H1 (cell line): ENCODE measurements at regions not wholly inside any gene's neighbourhood (a gene's known extent, or its start where the extent isn't known, plus 50 kb on each side); places are given as distances from the start of the nearest gene placed in this dataset.

ENCODE experiments used
- CTCF ChIA-PET: fragments of 300-600 bp; sonication (Branson Sonifier 250); formaldehyde crosslinking; loops from one replicate; lab custom pipeline; 2021; ENCODE audit not compliant: partially characterized antibody; lab: Charles Lee
- POLR2A ChIA-PET: fragments of 300-600 bp; sonication (Branson Sonifier 250); formaldehyde crosslinking; loops from one replicate; lab custom pipeline; 2021; ENCODE audit warnings: inconsistent platforms; ENCODE audit not compliant: partially characterized antibody; lab: Charles Lee
- DNase-seq, 2 experiments: peaks; one replicate each; pipeline versions ENCODE4 v3.0.0 to v3.0.0-alpha.2; 2010 to 2022; ENCODE audit warnings: low spot score in 2 of 2, low read depth in 1 of 2, mixed read lengths in 1 of 2
- FAIRE-seq: peaks from 2 replicates; lab custom pipeline; 2011; peaks lifted over from hg19 to GRCh38; lab: Jason Lieb, UNC
- H2AFZ ChIP-seq: 2 replicates; pipeline ENCODE4 v1.8.1; 2012; ENCODE audit warnings: low read length, inconsistent platforms
- H2AK5ac ChIP-seq: 2 replicates; pipeline ENCODE4 v1.6.1; 2013; ENCODE audit warnings: low read depth, low read length
- H2BK120ac ChIP-seq: replicated peaks from 2 replicates; pipeline ENCODE3; 2013; ENCODE audit warnings: low read depth, low read length, inconsistent platforms
- H2BK12ac ChIP-seq: 2 replicates; pipeline ENCODE4 v1.6.1; 2013; ENCODE audit warnings: low read depth, low read length
- H2BK15ac ChIP-seq: 2 replicates; pipeline ENCODE4 v1.6.1; 2013; ENCODE audit warnings: low read length
- H2BK20ac ChIP-seq: 2 replicates; pipeline ENCODE4 v1.6.1; 2013; ENCODE audit warnings: low read length
- H2BK5ac ChIP-seq: 2 replicates; pipeline ENCODE4 v1.6.1; 2013; ENCODE audit warnings: low read depth, low read length
- H3K14ac ChIP-seq: 2 replicates; pipeline ENCODE4 v1.6.1; 2013; ENCODE audit warnings: inconsistent platforms; ENCODE audit not compliant: insufficient read length
- H3K18ac ChIP-seq: 2 replicates; pipeline ENCODE4 v1.6.1; 2013; ENCODE audit warnings: low read length; ENCODE audit errors: extremely low read depth
- H3K23ac ChIP-seq: 2 replicates; pipeline ENCODE4 v1.6.1; 2013; ENCODE audit warnings: inconsistent platforms; ENCODE audit not compliant: insufficient read length
- H3K23me2 ChIP-seq: 2 replicates; pipeline ENCODE4 v1.6.1; 2013; ENCODE audit warnings: low read depth, low read length
- H3K27ac ChIP-seq: 2 replicates; pipeline ENCODE4 v1.6.1; 2011; ENCODE audit warnings: low read depth, low read length, inconsistent platforms
- H3K27me3 ChIP-seq, 4 experiments: replicated peaks in 1 of 4; 1 replicate in 1 of 4; 2 replicates in 3 of 4; pipeline versions ENCODE4 v1.6.1 to v1.8.1; 2011 to 2013; ENCODE audit warnings: low read length in 3 of 4, mild to moderate bottlenecking in 3 of 4, inconsistent platforms in 2 of 4, mixed read lengths in 2 of 4, moderate library complexity in 1 of 4; ENCODE audit not compliant: control insufficient read depth in 3 of 4, insufficient read depth in 3 of 4; ENCODE audit errors: extremely low read depth in 1 of 4
- H3K36me3 ChIP-seq, 4 experiments: 2 replicates each; pipeline versions ENCODE4 v1.6.1 to v1.8.1; 2011 to 2013; ENCODE audit warnings: mild to moderate bottlenecking in 4 of 4, low read length in 3 of 4, moderate library complexity in 2 of 4, control low read depth in 1 of 4, inconsistent platforms in 1 of 4; ENCODE audit not compliant: insufficient read depth in 4 of 4, control insufficient read depth in 2 of 4
- H3K4ac ChIP-seq: replicated peaks from 2 replicates; pipeline ENCODE3; 2013; ENCODE audit warnings: low read length, low read depth, mixed read lengths, inconsistent platforms; ENCODE audit not compliant: insufficient read length
- H3K4me1 ChIP-seq, 4 experiments: replicated peaks in 1 of 4; 1 replicate in 1 of 4; 2 replicates in 3 of 4; pipeline versions ENCODE4 v1.6.1 to v1.8.1; 2011 to 2013; ENCODE audit warnings: low read length in 3 of 4, inconsistent platforms in 2 of 4, mixed read lengths in 1 of 4; ENCODE audit not compliant: insufficient read depth in 4 of 4, control insufficient read depth in 3 of 4
- H3K4me2 ChIP-seq, 2 experiments: 2 replicates each; pipeline versions ENCODE4 v1.6.1 to v1.8.1; 2011 to 2013; ENCODE audit warnings: low read depth in 2 of 2, low read length in 2 of 2, control low read depth in 1 of 2, inconsistent platforms in 1 of 2, mild to moderate bottlenecking in 1 of 2; ENCODE audit not compliant: insufficient read depth in 1 of 2
- H3K4me3 ChIP-seq, 4 experiments: fragments of 200-600, 300-600 bp in 1 of 4; sonication (generic), shearing (Covaris generic), sonication (Bioruptor Twin) in 1 of 4; 2 replicates each; pipeline versions ENCODE4 v1.5.1 to v1.8.1; 2011 to 2016; ENCODE audit warnings: low read length in 4 of 4, low read depth in 3 of 4, control low read depth in 2 of 4, inconsistent platforms in 2 of 4, mild to moderate bottlenecking in 2 of 4, mixed read lengths in 1 of 4, moderate library complexity in 1 of 4; ENCODE audit not compliant: insufficient read depth in 2 of 4; ENCODE audit errors: extremely low read depth in 1 of 4
- H3K56ac ChIP-seq: replicated peaks from 2 replicates; pipeline ENCODE3; 2013; ENCODE audit warnings: low read depth, mild to moderate bottlenecking, mixed read lengths, low read length, inconsistent platforms; ENCODE audit not compliant: insufficient read length
- H3K79me1 ChIP-seq: 2 replicates; pipeline ENCODE4 v1.6.1; 2013; ENCODE audit warnings: low read depth, low read length, control low read depth
- H3K79me2 ChIP-seq, 2 experiments: 2 replicates each; pipeline versions ENCODE4 v1.6.1 to v1.8.1; 2012 to 2013; ENCODE audit warnings: low read length in 2 of 2, mild to moderate bottlenecking in 2 of 2, inconsistent platforms in 1 of 2; ENCODE audit not compliant: insufficient read depth in 2 of 2, control insufficient read depth in 1 of 2
- H3K9ac ChIP-seq, 4 experiments: replicated peaks in 1 of 4; 1 replicate in 1 of 4; 2 replicates in 3 of 4; pipeline versions ENCODE4 v1.6.1 to v1.8.1; 2011 to 2013; ENCODE audit warnings: low read depth in 3 of 4, low read length in 3 of 4, control low read depth in 2 of 4, mild to moderate bottlenecking in 2 of 4, moderate library complexity in 2 of 4, inconsistent platforms in 1 of 4; ENCODE audit errors: extremely low read depth in 1 of 4
- H3K9me3 ChIP-seq, 2 experiments: 2 replicates each; pipeline versions ENCODE4 v1.6.1 to v1.8.1; 2012 to 2013; ENCODE audit warnings: mild to moderate bottlenecking in 2 of 2, moderate library complexity in 2 of 2, control low read depth in 1 of 2, inconsistent platforms in 1 of 2, low read depth in 1 of 2, low read length in 1 of 2, mixed read lengths in 1 of 2; ENCODE audit not compliant: insufficient read depth in 2 of 2
- H4K20me1 ChIP-seq, 2 experiments: replicated peaks in 1 of 2; 2 replicates each; pipeline versions ENCODE3 to v1.8.1; 2011 to 2013; ENCODE audit warnings: inconsistent platforms in 2 of 2, low read length in 2 of 2, mild to moderate bottlenecking in 1 of 2; ENCODE audit not compliant: insufficient read depth in 2 of 2, control insufficient read depth in 1 of 2
- H4K5ac ChIP-seq: 2 replicates; pipeline ENCODE4 v1.6.1; 2013; ENCODE audit warnings: low read length, low read depth, mixed read lengths, inconsistent platforms; ENCODE audit not compliant: insufficient read length
- H4K8ac ChIP-seq: 2 replicates; pipeline ENCODE4 v1.8.0; 2013; ENCODE audit warnings: mild to moderate bottlenecking, moderate library complexity, low read length, inconsistent platforms; ENCODE audit not compliant: insufficient read depth; ENCODE audit errors: extremely low read depth
- H4K91ac ChIP-seq: replicated peaks from 2 replicates; pipeline ENCODE3; 2013; ENCODE audit warnings: low read length, mixed read lengths, inconsistent platforms; ENCODE audit not compliant: insufficient read length
- CHD1 ChIP-seq: IDR thresholded peaks from 2 replicates; pipeline ENCODE4 v1.6.1; 2012; ENCODE audit warnings: low read depth, low read length, improper control_type of control experiment
- EP300 ChIP-seq, 2 experiments: IDR thresholded peaks; 1 replicate in 1 of 2; 2 replicates in 1 of 2; pipeline ENCODE4 v1.6.1; 2011 to 2012; ENCODE audit warnings: low read depth in 2 of 2, low read length in 2 of 2, mild to moderate bottlenecking in 2 of 2, borderline replicate concordance in 1 of 2, inconsistent platforms in 1 of 2, moderate library complexity in 1 of 2
- FOSL1 ChIP-seq: IDR thresholded peaks from 2 replicates; pipeline ENCODE4 v1.6.1; 2011; ENCODE audit warnings: mild to moderate bottlenecking, low read depth, low read length, moderate library complexity; ENCODE audit not compliant: insufficient read depth
- HDAC6 ChIP-seq: IDR thresholded peaks from one replicate; pipeline ENCODE4 v1.7.1; 2012; ENCODE audit warnings: low read depth, mild to moderate bottlenecking, inconsistent platforms, low read length, moderate library complexity
- KDM4A ChIP-seq: IDR thresholded peaks from one replicate; pipeline ENCODE4 v1.7.1; 2012; ENCODE audit warnings: low read depth, mild to moderate bottlenecking, moderate library complexity, low read length, inconsistent platforms; ENCODE audit not compliant: severe bottlenecking
- RBBP5 ChIP-seq: IDR thresholded peaks from 2 replicates; pipeline ENCODE4 v1.7.1; 2012; ENCODE audit warnings: low read depth, mild to moderate bottlenecking, inconsistent platforms, low read length, moderate library complexity, borderline replicate concordance
- SIX5 ChIP-seq: IDR thresholded peaks from 2 replicates; pipeline ENCODE4 v1.6.1; 2011; ENCODE audit warnings: mild to moderate bottlenecking, low read depth, low read length
- SP4 ChIP-seq: IDR thresholded peaks from 2 replicates; pipeline ENCODE4 v1.6.1; 2012; ENCODE audit warnings: low read length, inconsistent platforms
- SRF ChIP-seq: IDR thresholded peaks from 2 replicates; pipeline ENCODE4 v1.6.1; 2011; ENCODE audit warnings: mild to moderate bottlenecking, low read depth, low read length, moderate library complexity
- TAF7 ChIP-seq: optimal IDR thresholded peaks from 2 replicates; pipeline ENCODE3; 2011; ENCODE audit warnings: low read depth, mild to moderate bottlenecking, inconsistent platforms, low read length, moderate library complexity, borderline replicate concordance
- TCF12 ChIP-seq: IDR thresholded peaks from 2 replicates; pipeline ENCODE4 v1.6.1; 2011; ENCODE audit warnings: low read depth, mild to moderate bottlenecking, low read length
- TF ChIP-seq, protein P1 (sequence below): IDR thresholded peaks from 2 replicates; pipeline ENCODE4 v1.6.1; 2011; ENCODE audit warnings: low read length, improper control_type of control experiment
- TF ChIP-seq, protein P2 (sequence below): IDR thresholded peaks from 2 replicates; pipeline ENCODE4 v1.6.1; 2012; ENCODE audit warnings: low read length, inconsistent platforms

DNA sequence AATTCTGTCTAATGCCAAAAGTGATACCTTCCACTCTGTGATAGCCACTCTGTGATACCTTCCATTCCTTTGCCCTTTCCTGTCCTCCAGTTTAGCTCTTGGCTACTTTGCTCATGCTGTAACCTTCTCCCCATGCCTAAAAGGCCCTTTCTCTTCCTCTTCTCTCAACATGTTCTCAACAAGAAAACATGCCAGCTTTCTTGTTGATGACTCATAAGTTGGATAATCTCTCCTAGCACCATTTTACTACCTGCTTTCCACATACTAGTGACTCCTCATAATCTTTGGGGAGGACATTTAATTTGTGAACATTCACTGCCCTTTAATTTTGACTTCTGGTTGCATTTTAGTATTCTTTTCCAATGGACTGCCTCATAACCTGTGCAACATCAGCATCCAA, 55.9 kb upstream of the NT5C1B start:
- Histone ChIP-seq H2BK120ac (no peak overlapping the region), H4K20me1 (no peaks in the 10 kb centered on the region), H3K9ac (no peak overlapping the region), H3K4me2 (no peak overlapping the region), H3K4ac (no peak overlapping the region), H3K4me3 (no peak overlapping the region), H3K56ac (no peak overlapping the region), H3K23me2 (0 out of 2 replicates have a peak, but pooled peaks cover 2% of the 10 kb centered on the region), H3K36me3 (no peaks in the 10 kb centered on the region), H2BK5ac (no peak overlapping the region), H2BK20ac (0 out of 2 replicates have a peak overlapping the region, but pooled peaks have one; percentile 52), H3K18ac (no peak overlapping the region), H3K14ac (no peak overlapping the region), H4K5ac (no peak overlapping the region), H2BK15ac (no peak overlapping the region), H3K27ac (no peak overlapping the region), H3K4me1 (peaks cover 0 to 8% (median 5%) of the 10 kb centered on the region in 4 experiments; a peak in 5 of 7 replicates), H3K79me1 (no peaks in the 10 kb centered on the region), H2BK12ac (no peak overlapping the region), H4K91ac (no peak overlapping the region), H3K23ac (no peak overlapping the region), H4K8ac (no peak overlapping the region), H2AK5ac (no peak overlapping the region), H3K27me3 (no peaks in the 10 kb centered on the region), H2AFZ (no peak overlapping the region), H3K9me3 (no peaks in the 10 kb centered on the region), H3K79me2 (no peaks in the 10 kb centered on the region)
- ChIA-PET POLR2A (no interaction called here), CTCF (interaction anchor here (1.0 to 1.1 kb wide), 2 partner anchors 44 to 528 kb away, joined by 3 to 4 read pairs; no protein-coding TSS in a partner anchor)
- FAIRE-seq (no peak), DNase-seq (no peak)
- TF ChIP-seq, protein P1, sequence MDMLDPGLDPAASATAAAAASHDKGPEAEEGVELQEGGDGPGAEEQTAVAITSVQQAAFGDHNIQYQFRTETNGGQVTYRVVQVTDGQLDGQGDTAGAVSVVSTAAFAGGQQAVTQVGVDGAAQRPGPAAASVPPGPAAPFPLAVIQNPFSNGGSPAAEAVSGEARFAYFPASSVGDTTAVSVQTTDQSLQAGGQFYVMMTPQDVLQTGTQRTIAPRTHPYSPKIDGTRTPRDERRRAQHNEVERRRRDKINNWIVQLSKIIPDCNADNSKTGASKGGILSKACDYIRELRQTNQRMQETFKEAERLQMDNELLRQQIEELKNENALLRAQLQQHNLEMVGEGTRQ: no peak
- no peak for TF ChIP-seq SRF
- no peak for TF ChIP-seq KDM4A
- no peak for TF ChIP-seq SP4
- TF ChIP-seq, protein P2, sequence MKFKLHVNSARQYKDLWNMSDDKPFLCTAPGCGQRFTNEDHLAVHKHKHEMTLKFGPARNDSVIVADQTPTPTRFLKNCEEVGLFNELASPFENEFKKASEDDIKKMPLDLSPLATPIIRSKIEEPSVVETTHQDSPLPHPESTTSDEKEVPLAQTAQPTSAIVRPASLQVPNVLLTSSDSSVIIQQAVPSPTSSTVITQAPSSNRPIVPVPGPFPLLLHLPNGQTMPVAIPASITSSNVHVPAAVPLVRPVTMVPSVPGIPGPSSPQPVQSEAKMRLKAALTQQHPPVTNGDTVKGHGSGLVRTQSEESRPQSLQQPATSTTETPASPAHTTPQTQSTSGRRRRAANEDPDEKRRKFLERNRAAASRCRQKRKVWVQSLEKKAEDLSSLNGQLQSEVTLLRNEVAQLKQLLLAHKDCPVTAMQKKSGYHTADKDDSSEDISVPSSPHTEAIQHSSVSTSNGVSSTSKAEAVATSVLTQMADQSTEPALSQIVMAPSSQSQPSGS: no peak
- TF ChIP-seq HDAC6: no peak
- no peak for TF ChIP-seq FOSL1
- no peak for TF ChIP-seq RBBP5
- TF ChIP-seq TAF7: no peak
- TF ChIP-seq CHD1: no peak
- no peak for TF ChIP-seq SIX5
- TF ChIP-seq EP300 (IDR thresholded peaks at IDR 0.05; ENCODE audit: borderline replicate concordance in 1 of 2, low read depth in 2 of 2, low read length in 2 of 2): no peak
- TF ChIP-seq TCF12: no peak
